Dermis microvascular lymphatic vessel endothelial cell (primary cell): ENCODE measurements at regions not wholly inside any gene's neighbourhood (a gene's known extent, or its start where the extent isn't known, plus 50 kb on each side); places are given as distances from the start of the nearest gene placed in this dataset.
"Not testable (repeated sequence)": the region's sequence is repeated elsewhere in the genome, so short reads cannot be mapped to it uniquely, and the experiment has no call there.

ENCODE experiments used
- DNase-seq, 2 donors: peaks; one replicate each; pipeline versions ENCODE4 v3.0.0 to v3.0.0-alpha.2; 2010; ENCODE audit warnings: low read depth in 2 of 2

DNA sequence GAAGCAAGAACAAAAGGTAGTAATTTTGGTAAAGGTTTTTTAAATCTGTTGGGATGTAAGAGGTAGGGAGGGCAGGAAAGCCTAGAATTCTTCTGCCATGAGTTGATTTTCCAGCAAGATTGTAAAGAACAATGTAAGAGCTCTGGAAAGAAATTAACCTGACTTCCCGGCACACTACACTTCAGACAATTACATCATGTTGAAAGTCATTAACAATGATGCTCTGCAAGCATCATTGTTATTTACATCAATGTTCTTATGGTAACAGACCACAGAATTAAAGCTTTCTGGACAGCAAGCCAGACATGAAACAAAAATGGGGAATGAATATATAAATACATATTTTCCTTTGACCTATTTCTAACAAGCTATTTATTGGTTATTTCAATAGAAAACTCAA is 342.2 kb downstream of the CEP170 start:
- DNase-seq = not testable (repeated sequence)

DNA sequence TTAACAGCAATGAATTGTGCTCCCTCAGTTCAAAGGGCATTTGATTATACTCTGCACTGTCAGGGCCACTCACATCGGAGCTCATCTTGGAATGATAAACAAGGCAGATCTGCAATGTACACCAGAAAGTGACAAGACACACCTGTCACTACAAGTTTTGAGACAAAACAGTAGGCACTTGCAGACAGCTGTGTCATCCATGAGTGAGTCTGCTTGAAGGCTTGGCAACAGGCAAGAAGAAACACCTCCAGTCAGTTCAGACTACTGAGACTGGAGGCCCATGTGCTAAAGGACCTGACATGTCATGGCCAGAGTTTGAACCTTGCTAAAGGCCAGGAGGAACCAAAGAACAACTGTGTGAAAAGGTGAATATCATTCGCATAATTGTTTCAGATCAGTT is 354.5 kb downstream of the CEP170 start:
- not testable (repeated sequence) for DNase-seq

DNA sequence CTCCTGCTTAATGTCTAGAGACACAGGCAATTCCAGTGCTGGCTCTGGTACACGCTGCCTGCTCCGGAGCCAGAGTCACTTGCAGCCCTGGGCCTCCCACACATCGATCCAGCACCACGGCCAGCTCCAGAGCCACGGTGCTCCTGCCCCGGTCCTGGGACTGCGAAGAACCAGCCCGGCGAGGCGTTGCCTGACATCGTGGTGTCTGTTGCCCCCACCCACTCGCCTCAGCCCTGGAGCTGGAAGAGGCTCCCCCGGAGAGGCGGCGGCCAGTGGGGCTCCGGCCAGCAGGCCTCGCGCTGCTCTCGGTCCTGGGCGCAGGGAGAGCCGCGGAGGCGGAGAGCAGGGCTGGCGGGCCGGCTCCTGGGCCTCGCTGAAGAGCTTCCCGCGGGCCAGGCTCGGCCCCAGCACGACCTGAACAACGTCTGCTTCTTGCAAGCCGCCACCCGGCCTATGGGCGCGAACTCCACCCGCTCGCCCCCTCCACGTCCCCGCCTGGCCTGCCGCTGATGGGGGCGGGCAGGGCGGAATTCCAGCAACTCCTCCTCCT is 364.8 kb downstream of the CEP170 start:
- no peak for DNase-seq

DNA sequence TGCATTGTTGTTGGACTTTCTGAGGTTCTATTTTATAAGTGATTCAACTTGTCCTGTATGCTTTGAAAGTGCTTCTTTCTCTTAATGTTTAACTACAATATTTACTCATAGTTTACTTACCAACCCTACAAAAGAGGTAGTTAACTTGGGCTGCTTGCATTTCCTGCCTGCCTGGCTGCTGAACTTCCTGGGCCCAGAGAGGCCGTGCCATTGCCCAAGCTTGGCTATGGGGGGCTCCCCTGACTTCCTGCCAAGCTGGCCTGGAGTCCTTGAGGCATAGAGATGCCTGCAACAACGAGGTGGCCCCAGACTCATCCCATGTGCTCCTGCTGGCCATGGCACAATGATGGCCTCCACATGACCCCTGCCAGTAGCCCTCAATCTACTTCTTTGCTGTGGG is 361.6 kb upstream of the PLD5 start:
- no peak for DNase-seq

DNA sequence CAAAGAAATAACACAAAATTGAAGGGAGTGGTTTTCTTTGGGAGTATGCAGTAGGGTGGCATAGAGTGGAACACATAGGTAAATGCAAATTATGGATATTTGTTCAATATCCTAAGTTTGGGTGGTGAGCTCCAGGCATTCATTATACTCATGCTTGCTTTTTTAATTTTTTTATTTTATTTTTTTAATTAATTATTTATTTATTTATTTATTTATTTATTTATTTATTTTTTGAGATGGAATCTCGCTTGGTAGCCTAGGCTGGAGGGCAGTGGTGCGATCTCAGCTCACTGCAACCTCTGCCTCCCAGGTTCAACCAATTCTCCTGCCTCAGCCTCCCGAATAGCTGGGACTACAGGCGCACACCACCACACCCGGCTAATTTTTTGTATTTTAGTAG is 355.5 kb upstream of the PLD5 start:
- not testable (repeated sequence) for DNase-seq

DNA sequence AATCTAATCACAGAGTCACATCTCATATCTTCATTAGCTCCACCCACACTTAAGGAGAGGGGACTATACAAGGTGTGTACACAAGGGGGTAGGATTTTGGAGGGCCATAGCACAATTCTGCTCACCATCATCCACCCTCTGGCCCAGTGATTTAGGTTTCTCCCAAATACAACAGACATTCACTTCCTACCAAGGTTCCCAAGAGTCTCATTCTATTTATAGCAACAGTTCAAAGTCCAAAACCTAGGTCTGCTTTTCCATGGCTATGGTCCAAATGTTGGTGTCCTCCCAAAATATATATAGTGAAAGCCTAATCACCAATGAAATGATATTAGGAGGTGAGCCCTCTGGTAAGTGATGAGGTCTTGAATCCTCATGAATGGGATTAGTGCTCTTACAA is 353.2 kb upstream of the PLD5 start:
- DNase-seq = no peak

DNA sequence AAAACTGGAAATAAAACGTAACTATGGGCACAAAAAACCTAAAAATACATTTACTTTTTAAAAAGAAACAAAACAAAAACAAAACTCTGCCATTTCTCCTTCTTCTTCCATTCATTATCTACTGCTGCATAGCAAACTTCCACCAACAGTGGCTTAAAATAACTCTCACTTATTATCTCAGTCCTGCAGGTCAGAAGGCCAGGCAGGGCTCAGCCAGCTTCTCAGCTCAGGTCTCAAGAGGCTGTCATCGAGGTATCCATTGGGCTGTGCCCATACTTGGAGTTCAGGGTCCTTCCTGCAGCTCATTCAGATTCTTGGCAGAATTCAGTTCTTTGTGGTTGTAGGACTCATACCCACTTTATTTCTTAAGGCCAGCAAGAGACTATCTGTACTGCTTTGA is 352.7 kb upstream of the PLD5 start:
- DNase-seq = no peak

DNA sequence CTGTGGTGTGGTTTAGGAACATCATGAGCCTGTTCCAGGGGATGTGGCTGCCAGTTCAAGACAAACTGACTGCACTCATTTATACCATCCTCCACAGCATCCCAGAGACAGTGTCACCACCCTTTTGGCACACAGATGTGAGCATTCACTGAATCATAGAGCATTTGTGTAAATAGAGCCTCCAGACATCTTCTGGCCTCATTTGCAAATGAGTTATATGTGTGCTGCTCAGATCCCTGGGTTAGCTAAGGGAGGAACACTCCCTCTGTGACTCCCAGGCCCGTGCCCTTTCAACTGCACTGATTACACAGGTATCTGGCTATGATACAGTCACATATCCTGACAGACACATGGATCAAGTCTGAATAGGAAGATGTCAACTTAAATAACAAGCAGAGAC is 351.5 kb upstream of the PLD5 start:
- DNase-seq = no peak

DNA sequence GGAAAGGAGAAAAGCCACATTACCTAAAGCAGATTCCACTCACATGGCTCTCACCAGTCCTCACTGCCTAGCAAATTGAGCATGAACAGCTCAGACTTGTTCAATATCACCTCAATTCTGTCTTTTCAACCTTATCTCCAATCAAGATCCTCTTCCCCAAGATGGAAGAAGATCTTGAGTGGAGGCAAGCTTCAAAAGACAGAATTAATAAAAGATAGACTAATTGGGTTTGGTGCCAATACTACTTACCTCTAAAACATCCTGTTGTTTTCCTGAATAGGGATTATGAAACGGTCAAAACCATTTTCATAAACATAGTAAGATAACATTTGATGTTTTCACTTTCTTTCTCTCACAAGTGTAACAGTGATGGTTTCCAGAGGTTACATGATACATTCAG is 349.2 kb upstream of the PLD5 start:
- no peak for DNase-seq

DNA sequence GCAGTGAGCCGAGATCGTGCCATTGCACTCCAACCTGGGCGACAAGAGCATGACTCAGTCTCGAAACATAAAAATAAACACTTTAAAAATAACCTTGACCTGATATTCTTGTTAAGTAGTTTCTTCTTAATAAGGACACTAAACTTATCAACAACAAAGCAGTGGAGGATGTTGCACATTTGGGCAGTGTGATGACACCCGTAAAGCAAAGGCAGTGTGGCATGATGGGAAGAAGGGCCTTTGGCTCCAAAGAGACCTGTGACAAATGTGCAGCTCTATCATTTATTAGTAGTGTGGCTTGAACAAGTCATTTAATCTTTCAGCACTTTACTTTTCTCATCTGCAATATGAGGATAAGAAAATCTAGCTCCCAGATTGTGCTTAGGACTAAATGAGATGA is 348.0 kb upstream of the PLD5 start:
- DNase-seq = no peak

DNA sequence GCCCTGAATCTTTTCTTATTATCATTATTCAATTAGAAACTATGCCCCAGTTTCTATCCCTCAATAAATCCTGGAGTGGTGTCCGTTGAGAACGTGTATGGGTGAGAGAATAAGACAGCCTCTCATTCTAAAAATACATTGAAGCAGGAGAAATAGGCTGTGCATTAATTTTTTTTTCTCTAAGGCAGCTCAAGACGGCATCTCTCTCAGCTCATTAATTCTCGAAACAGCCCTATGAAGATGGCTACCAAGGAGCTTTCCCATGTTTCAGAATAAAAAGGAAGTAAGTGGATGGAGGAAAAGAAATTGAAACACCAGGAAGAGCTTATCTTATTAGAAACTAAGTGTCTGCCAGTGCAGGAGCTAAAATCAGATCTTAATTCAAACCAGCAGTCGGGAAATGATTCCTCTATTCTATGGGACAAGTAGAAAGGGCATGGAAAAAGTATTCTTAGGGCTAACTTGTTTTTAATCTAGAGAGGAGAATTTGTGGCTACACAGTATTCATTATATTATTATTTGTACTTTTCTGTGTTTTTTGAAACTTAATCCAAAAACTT is 347.1 kb upstream of the PLD5 start:
- DNase-seq = no peak

DNA sequence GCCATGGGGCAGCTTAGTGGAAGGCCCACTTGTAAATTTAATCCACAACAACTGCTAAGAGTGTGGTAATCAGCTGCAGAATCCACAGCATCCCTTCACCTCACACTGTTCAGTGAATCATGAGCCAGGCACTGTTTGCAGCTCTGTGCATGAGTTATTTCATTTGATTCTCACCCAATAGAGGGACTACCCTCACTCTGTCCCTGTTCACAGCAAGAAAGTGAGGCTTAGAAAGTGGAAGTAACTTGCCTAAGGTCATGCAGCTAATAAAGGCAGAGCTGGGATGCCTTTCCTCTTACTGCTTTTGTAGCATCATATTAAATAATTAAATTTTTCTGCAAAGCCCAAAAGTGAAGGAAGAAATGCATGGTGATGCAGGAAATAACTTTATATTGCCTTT is 346.5 kb upstream of the PLD5 start:
- no peak for DNase-seq

DNA sequence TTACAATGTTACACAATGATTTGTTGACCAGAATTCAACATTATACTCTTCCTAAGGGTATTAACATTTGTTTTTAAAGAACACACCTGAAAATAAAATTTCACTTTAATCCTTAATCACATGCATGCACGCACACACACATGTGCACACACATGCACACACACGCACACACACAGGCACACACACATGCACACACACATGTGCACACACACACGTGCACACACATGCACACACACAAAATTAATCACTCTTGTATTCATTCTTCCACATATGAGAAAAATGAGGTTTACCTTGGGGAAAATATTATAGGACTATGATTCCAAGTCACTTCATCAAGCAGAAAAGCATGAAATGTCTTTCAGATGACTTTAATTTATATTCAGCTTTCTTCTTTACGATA is 331.8 kb upstream of the PLD5 start:
- no peak for DNase-seq

DNA sequence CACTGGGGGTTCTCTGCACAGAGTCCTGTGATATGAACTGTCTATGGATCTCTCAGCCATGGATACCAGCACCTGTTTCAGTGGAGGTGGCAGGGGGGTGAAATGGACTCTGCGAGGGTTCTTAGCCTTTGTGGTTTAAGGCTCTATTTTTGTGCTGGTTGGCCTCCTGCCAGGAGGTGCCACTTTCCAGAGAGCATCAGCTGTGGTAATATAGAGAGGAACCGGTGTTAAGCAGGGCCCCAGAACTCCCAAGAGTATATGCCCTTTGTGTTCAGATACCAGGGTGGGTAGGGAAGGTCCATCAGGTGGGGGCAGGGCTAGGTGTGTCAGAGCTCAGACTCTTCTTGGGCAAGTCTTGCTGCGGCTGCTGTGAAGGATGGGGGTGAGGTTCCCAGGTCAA is 330.0 kb upstream of the PLD5 start:
- no peak for DNase-seq

DNA sequence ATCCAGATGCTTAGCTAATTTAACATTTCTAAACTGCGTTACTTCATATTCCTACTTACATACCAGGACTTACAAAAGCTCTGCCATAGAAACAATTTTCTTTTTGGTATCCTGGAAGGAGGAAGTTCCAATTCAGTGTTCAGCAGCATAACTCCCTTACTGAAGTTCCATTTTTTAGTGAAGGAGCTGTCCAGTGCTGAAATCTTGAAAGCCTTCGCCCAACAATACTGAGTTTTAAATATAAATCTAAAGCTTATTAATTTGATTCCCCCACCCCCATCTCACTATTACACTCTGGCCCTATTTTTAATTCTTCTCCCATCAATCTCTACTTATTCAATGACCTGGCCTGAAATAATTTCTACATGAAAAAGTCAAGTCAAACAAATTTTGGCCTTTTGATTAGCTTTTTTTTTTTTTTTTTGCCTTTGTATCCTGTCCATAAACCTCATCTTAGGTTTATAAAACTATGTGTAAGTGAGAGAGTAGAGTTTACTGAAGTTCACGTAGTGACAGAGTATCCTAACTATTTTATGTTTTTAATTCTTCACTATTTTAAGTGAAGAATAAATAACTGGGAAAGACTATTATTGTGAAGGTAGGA is 323.0 kb upstream of the PLD5 start:
- peak in 1 of 2 donors; percentile 26 for DNase-seq

DNA sequence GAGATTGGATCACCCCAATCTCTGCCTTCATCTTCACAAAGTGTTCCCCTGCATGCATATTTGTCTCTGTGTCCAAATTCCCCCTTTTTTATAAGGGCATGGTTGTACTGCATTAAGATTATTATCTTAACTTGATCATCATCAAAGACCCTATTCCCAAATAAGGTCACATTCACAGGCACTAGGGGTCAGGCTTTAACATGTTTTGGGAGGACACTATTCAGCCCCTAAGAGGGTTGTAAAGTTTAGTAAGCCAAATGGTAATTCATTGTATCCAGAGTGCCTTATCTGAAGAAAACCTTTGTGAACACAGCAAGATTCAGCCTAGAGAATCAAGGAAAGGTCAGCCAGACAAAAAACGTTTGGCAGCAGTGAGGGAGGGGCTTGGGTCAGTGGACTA is 317.6 kb upstream of the PLD5 start:
- no peak for DNase-seq

DNA sequence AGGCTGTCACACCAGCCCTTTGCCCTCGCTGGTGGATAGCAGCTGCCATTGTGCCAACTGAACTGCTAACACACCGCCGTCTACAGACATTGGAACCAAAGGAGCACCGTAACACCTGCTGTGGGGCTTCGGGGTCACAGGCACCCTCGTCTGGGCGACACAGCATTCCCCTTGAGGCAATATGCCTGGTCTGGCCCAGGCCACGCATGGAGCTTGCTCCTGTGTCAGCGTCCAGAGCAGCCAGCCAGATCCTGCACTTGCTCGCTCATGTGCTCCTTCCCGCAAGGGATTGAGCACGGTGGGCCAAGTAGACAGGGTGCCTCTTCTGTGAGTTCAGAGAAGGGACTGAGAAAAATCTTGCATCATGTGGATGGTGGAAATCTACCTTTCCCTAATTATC is 314.6 kb upstream of the PLD5 start:
- no peak for DNase-seq

DNA sequence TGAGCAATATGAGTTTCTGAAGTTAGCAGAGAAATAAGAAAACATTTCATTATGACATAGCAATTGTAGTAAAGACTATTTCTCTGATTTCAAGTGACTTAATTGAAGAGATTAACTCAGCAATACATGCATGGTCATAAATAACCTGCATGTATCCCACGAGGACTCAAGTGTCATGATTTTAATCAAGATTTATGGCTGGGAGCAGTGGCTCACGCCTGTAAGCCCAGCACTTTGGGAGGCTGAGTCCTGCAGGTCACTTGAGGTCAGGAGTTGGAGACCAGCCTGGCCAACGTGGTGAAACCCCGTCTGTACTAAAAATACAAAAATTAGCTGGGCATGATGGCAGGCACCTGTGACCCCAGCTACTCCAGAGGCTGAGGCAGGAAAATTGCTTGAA is 311.9 kb upstream of the PLD5 start:
- DNase-seq = no peak

DNA sequence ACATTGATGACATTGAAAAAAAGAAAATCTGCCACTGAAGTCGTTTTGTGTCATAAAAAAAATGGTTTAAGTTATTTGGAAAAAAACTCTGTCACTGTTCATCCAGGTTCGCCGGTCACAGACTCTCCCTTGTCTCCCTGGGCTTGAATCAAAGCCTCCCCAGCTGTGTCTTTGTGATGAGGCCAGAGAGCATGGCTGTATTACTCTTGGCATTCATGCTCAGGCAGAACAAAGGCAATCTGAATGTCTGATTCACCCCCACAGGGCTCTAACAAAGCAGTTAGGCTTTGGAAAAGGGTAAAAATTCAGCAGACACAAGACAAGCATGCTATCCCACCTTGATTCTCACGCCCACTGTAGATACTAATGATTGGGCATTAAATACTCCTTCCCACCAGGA is 304.3 kb upstream of the PLD5 start:
- no peak for DNase-seq

DNA sequence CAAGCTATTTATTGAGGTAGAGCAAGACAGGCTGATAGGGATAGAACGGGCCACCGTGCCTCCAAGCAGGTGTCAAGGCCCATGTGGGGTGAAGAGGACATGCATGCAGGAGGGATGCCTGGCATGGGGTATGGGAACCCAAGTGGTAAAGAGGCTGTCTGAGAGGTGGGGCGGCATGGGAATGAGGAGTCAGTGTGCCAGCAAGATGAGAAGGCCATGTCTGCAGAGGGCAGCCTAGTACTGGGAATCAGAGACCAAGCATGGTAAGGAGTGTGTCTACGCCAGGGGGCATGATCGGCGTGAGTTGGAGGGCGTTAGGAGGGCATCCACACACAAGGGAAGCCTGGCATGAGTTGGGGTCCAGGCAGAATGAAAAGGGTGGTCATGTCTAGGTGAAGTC is 303.7 kb upstream of the PLD5 start:
- no peak for DNase-seq

DNA sequence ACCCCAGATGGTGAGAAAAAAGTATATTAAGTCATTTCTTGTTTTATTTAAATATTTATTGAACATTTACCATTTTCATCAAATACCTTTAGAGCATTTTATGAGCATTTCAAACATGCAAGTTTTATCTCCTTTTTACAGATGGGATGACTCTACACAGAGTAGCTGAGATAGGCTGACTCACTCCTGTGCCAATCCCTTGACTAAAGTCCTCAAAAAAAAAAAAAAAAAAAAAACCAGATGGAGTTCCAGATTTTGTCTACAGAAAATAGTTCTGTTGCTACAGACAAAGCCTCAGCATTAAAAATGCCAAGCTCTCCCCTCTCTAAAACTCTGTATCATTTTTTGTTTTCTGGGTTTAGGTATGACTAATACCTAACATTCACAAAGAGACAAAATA is 303.0 kb upstream of the PLD5 start:
- no peak for DNase-seq

DNA sequence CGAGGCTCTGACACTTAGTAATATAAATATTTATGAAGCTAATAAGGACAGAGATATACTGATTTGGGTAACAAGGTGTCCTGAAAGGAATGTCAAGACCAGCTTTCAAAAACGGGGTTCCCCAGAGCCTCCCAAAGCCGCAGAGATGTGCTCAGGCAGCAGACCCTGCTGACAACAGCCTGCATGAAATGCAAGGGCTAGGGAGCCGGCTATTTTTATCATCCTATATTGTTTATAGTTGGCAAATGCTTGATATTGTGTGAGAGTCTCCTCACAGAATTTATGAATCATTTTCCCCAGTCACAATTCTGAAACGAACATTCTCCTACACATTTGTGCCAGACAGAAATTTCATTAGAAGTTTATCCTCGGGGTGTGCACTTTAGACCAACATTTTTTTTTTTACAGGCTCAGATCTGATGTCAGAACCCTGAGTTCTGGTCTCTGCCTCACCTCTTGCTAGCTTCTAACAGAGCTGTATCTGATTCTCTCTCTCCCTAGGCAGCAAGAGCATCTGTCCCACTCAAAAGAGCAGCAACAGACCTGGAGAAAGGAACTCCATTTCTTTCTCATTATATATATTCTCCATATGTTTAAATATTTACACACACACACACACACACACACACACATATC is 302.3 kb upstream of the PLD5 start:
- DNase-seq = no peak

DNA sequence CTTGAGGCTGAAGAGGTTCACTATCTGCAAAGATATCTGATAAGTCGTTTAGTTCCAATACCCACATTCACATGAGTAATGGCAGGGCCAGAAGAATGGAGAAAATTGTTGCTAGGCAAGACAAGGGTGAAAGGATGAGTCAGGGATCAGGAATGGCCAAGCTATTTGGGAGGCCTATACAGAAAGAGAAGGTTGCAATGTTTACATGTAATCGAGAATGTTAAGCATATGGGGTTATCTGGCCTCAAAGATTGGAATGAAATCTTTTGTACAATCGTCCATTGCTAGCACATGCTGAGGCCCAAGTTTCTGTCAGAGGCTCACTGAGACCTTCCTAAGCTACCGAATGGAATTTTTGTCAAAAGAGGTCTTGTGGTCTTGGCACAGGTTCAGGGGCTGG is 299.9 kb upstream of the PLD5 start:
- DNase-seq = no peak
